Activated CD8-positive, alpha-beta memory T cell treated with anti-CD3 and anti-CD28 coated beads for 48 hours (primary cell): ENCODE measurements at regions not wholly inside any gene's neighbourhood (a gene's known extent, or its start where the extent isn't known, plus 50 kb on each side); places are given as distances from the start of the nearest gene placed in this dataset.

ENCODE experiments used
- DNase-seq, 3 experiments: peaks; one replicate each; pipeline ENCODE4 v3.0.0-alpha.2; 2020; ENCODE audit warnings: low read depth in 2 of 3, low spot score in 2 of 3

- DNase-seq, result no peak
Measured at GRCh38 chr2:198444800-198445287, 640.5 kb downstream of the PLCL1 start.

- DNase-seq, result no peak
Measured at GRCh38 chr2:198441901-198442300, 637.5 kb downstream of the PLCL1 start.

GRCh38 chr2:198441246-198441645 is 636.9 kb downstream of the PLCL1 start:
- DNase-seq, result no peak

- DNase-seq, result no peak
Measured at GRCh38 chr2:198440833-198441232, 636.4 kb downstream of the PLCL1 start.

DNA sequence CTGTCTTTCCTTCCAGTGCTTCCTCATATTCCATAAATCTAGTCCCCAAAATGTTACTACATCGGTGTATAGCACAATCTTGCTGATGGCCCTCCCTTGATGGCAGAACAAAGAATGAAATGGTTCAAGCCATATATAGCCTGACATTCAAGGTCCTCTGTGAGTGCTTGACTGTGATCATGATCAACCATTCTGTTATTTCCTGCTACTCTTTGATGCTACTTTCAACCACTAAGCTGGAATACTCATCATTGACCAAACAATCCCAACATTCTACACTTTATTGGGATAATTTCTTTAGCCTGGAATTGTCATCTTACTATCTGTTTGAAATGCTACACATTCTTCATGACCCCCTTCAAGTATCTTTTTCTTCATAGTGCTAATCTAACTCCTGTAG is 633.9 kb downstream of the PLCL1 start:
- no peak for DNase-seq

DNA sequence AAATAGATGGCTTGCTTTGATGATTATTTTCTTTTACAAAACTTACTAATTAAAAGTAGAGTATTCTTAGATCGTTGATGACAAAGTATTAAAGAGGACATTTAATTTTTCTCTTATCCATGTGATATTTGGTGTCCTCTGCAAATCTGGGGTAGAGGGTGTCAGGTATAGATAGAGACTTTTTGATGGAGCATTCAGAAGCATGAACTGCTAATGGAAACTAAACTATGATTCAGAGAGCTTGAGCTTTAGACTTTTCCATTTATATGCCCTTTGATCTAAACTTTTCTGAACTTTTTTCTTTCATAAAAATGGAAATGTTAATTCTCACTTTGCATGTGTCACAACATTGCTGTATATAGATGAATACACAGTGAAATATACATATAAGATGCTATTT is 619.7 kb downstream of the PLCL1 start:
- DNase-seq, result no peak

DNA sequence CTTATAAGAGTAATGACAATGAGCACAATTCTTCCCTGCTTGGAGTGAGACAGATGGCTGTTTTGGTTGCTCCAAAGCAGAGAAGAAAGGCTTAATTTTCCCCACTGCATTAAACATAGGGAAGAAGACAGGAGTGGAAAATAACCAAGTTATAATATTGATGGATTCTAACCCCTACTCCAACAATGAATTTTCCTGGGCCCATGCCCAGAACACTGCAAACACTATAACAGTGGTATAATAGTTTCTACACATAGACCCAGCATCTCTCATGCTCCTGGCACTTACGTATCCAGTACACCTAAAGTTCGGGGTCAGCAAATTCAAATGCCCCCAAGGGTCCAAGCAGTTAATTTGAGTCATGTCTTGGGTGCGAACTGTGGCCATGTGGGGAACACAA is 613.4 kb downstream of the PLCL1 start:
- no peak for DNase-seq

GRCh38 chr2:198414976-198415375 is 610.6 kb downstream of the PLCL1 start:
- no peak for DNase-seq

- no peak for DNase-seq
Measured at GRCh38 chr2:198411936-198412335, 607.5 kb downstream of the PLCL1 start.

DNA sequence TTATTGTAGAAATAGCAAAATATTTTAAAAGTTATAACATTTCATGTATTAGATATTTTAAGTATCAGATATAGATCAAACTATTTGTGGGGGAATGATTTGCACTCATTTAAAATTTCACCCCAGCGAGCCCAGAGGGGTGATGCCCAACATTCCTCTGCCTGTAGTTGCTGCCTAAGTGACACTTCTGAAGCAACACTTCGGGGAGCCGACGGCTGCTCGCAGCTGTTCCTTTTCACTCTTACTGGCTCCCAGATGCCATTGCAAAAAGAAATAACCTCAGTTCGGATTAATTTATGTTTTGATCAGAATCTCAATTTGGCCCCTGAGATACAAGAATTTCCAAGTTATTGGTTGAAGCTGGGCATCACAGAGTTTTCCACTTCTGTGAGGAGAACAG is 603.8 kb downstream of the PLCL1 start:
- DNase-seq, result no peak

DNA sequence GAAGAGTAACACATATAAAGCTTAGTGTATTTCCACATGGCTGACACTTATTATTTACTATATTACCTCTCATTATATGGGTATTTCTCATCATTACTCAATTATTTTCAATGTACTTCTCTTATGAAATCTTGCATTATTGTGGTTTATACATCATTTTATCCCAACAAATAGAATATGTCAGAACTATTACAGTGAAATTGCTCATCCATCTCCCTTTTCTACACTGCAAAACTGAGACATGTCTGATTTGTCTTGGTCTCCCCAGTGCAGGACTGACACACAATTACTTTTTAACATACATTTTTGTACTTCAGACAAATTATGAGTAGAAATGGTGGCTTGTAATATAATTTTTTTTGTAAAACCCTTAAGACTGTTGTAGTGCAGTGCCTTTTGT is 600.9 kb downstream of the PLCL1 start:
- DNase-seq, result no peak

- DNase-seq, result no peak
Measured at GRCh38 chr2:198401644-198402043, 597.3 kb downstream of the PLCL1 start.

DNA sequence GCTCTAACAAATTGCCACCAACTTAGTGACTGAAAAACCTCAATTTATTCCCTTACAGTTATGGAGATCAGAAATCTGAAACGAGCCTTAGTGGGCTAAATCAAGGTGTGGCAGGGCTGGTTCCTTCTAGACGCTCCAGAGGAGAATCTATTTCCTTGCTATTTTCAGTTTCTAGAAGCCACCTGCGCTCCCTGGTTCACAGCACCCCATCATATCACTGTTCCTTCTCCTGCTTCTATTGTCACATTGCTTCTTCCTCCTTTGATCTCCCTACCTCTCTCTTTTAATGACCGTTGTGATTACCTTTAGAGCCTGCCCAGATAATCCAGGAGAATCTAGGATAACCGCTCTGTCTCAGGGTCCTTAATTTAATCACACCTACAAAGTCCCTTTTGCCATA is 596.6 kb downstream of the PLCL1 start:
- DNase-seq, result no peak

GRCh38 chr2:198394208-198394607 is 589.8 kb downstream of the PLCL1 start:
- no peak for DNase-seq

GRCh38 chr2:198390670-198391069 is 586.3 kb downstream of the PLCL1 start:
- no peak for DNase-seq

- DNase-seq, result no peak
Measured at GRCh38 chr2:198387677-198388076, 583.3 kb downstream of the PLCL1 start.

GRCh38 chr2:198385856-198386255 is 581.5 kb downstream of the PLCL1 start:
- no peak for DNase-seq

DNA sequence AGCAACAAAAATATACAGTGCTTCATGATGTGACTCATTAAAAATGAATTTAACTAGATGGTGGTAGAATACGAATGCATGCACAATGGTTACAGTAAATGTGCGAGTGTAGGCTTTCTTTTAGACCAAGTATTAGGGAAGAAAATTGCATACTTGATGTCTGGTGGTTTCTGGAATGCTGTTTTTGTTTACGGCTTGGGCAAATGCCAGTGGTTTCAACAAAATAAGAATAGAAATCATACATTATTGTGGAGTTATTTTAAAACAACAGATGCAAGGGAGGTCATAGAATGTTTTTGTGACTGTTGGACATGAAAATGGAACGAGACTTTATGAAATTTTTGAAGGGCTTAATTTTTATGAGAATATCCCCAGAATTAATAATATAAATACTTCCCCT is 580.9 kb downstream of the PLCL1 start:
- no peak for DNase-seq

DNA sequence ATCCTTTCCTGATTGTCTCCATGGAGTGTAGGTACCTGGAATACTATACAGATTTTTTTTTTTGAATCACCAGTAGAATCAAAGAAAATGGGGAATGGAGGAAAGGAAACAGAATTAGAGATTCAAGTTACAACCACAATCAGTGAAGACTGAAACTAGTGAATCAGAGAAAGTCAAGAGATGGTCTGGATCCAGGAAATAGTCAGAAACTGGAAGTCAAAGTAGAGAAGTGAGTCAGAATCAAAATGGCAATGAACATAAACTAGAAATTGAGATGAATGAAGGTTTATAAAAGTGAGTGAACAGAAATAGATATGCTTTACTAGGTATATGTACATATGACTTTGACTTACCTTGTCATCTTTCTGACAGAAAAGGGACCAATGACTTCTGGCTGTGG is 579.0 kb downstream of the PLCL1 start:
- DNase-seq, result no peak

- no peak for DNase-seq
Measured at GRCh38 chr2:198382811-198383210, 578.4 kb downstream of the PLCL1 start.

- DNase-seq, result no peak
Measured at GRCh38 chr2:198376677-198377076, 572.3 kb downstream of the PLCL1 start.

GRCh38 chr2:198375083-198375410 is 570.7 kb downstream of the PLCL1 start:
- DNase-seq, result no peak

DNA sequence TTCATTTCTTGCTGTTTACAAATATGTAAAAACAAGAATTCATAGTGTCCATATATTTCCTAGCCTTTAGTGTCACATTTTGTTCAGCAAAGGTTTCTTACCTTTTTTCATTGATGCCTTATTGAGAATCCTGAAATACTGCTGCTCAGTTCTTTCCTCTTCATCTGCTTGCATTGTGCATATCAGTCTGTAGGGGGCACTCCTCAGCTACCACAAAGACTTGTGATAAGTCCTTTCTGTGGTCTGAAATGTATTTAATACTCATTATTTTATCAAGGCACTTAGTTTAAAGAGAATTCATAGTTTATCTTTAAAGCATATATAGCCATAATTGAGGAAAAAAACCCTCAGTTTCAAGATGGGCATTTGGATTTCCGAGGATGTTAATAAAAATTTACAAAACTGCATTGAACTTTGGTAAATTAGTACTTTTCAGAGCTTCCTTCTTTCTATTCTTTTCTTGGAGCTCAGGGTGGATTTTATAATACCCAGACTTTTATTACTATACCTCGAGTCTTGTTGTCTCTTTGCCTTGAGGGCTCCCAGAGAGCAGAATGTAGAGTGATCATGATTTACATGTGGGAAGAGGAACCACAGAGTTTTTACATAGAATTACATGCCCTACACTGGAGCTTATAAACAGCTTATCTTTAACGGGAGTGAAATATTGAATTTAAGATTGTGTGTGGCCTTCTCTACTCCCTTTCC is 570.1 kb downstream of the PLCL1 start:
- no peak for DNase-seq
